ENCODE measurements at regions not wholly inside any gene's neighbourhood (a gene's known extent, or its start where the extent isn't known, plus 50 kb on each side); places are given as distances from the start of the nearest gene placed in this dataset.

- H3K4me3 ChIP-seq (ENCODE audit: low read length) = no peak overlapping the region
- H3K27ac ChIP-seq (ENCODE audit: low read depth, low read length) = no peak overlapping the region
- no peaks in the 10 kb centered on the region for H3K9me3 ChIP-seq (ENCODE audit: insufficient read depth, low read depth, low read length)
- no peaks in the 10 kb centered on the region for H3K36me3 ChIP-seq (ENCODE audit: insufficient read depth, low read length)
- no peaks in the 10 kb centered on the region for H3K27me3 ChIP-seq (ENCODE audit: insufficient read depth, low read length)
- no peak overlapping the region for H3K9ac ChIP-seq (ENCODE audit: low read depth, low read length)
- no peaks in the 10 kb centered on the region; the same call in 1 of the 2 replicates for H3K4me1 ChIP-seq (ENCODE audit: insufficient read depth, low read length)
These were observed 468.2 kb upstream of the KIF2A start for GRCh38 chr5:61837788-61838187.

GRCh38 chr5:61840361-61840760 is 465.6 kb upstream of the KIF2A start:
- Histone ChIP-seq H3K4me3 (ENCODE audit: low read length) (no peak overlapping the region), H3K36me3 (ENCODE audit: insufficient read depth, low read length) (no peaks in the 10 kb centered on the region), H3K9me3 (ENCODE audit: insufficient read depth, low read depth, low read length) (no peaks in the 10 kb centered on the region), H3K27ac (ENCODE audit: low read depth, low read length) (no peak overlapping the region), H3K9ac (ENCODE audit: low read depth, low read length) (no peak overlapping the region), H3K4me1 (ENCODE audit: insufficient read depth, low read length) (no peaks in the 10 kb centered on the region; the same call in 1 of the 2 replicates), H3K27me3 (ENCODE audit: insufficient read depth, low read length) (no peaks in the 10 kb centered on the region)
- WGBS = 74% methylated on average over 3 of the region's 3 CpGs

- Histone ChIP-seq H3K36me3 (ENCODE audit: insufficient read depth, low read length) (no peaks in the 10 kb centered on the region), H3K27me3 (ENCODE audit: insufficient read depth, low read length) (no peaks in the 10 kb centered on the region), H3K9me3 (ENCODE audit: insufficient read depth, low read depth, low read length) (no peaks in the 10 kb centered on the region), H3K4me3 (ENCODE audit: low read length) (no peak overlapping the region), H3K4me1 (ENCODE audit: insufficient read depth, low read length) (no peaks in the 10 kb centered on the region; the same call in 1 of the 2 replicates), H3K9ac (ENCODE audit: low read depth, low read length) (no peak overlapping the region), H3K27ac (ENCODE audit: low read depth, low read length) (no peak overlapping the region)
- WGBS = no CpG with 5 or more reads among the region's 1 CpG
These were observed 463.2 kb upstream of the KIF2A start for GRCh38 chr5:61842840-61843239.

GRCh38 chr5:61850696-61851095 is 455.3 kb upstream of the KIF2A start:
- no peak overlapping the region for H3K9ac ChIP-seq (ENCODE audit: low read depth, low read length)
- no peak overlapping the region for H3K27ac ChIP-seq (ENCODE audit: low read depth, low read length)
- H3K27me3 ChIP-seq (ENCODE audit: insufficient read depth, low read length) = no peaks in the 10 kb centered on the region
- H3K4me1 ChIP-seq (ENCODE audit: insufficient read depth, low read length) = no peaks in the 10 kb centered on the region
- H3K4me3 ChIP-seq (ENCODE audit: low read length) = no peak overlapping the region
- no peaks in the 10 kb centered on the region for H3K36me3 ChIP-seq (ENCODE audit: insufficient read depth, low read length)
- H3K9me3 ChIP-seq (ENCODE audit: insufficient read depth, low read depth, low read length) = no peaks in the 10 kb centered on the region

GRCh38 chr5:61854531-61854930 is 451.5 kb upstream of the KIF2A start:
- Histone ChIP-seq H3K4me3 (ENCODE audit: low read length) (no peak overlapping the region), H3K27me3 (ENCODE audit: insufficient read depth, low read length) (no peaks in the 10 kb centered on the region), H3K36me3 (ENCODE audit: insufficient read depth, low read length) (no peaks in the 10 kb centered on the region), H3K27ac (ENCODE audit: low read depth, low read length) (no peak overlapping the region), H3K9ac (ENCODE audit: low read depth, low read length) (no peak overlapping the region), H3K9me3 (ENCODE audit: insufficient read depth, low read depth, low read length) (no peaks in the 10 kb centered on the region), H3K4me1 (ENCODE audit: insufficient read depth, low read length) (no peaks in the 10 kb centered on the region)
- WGBS = 95% methylated on average over 2 of the region's 2 CpGs

- no peak overlapping the region for H3K27ac ChIP-seq (ENCODE audit: low read depth, low read length)
- WGBS = 70% methylated on average over 1 of the region's 1 CpG
- H3K4me1 ChIP-seq (ENCODE audit: insufficient read depth, low read length) = no peaks in the 10 kb centered on the region
- H3K36me3 ChIP-seq (ENCODE audit: insufficient read depth, low read length) = no peaks in the 10 kb centered on the region
- H3K27me3 ChIP-seq (ENCODE audit: insufficient read depth, low read length) = no peaks in the 10 kb centered on the region
- H3K9ac ChIP-seq (ENCODE audit: low read depth, low read length) = no peak overlapping the region
- H3K4me3 ChIP-seq (ENCODE audit: low read length) = no peak overlapping the region
- no peaks in the 10 kb centered on the region for H3K9me3 ChIP-seq (ENCODE audit: insufficient read depth, low read depth, low read length)
These were observed 445.0 kb upstream of the KIF2A start for GRCh38 chr5:61860978-61861377.

- Histone ChIP-seq H3K36me3 (ENCODE audit: insufficient read depth, low read length) (no peaks in the 10 kb centered on the region), H3K27me3 (ENCODE audit: insufficient read depth, low read length) (no peaks in the 10 kb centered on the region), H3K4me1 (ENCODE audit: insufficient read depth, low read length) (no peaks in the 10 kb centered on the region), H3K4me3 (ENCODE audit: low read length) (no peak overlapping the region), H3K9ac (ENCODE audit: low read depth, low read length) (no peak overlapping the region), H3K27ac (ENCODE audit: low read depth, low read length) (no peak overlapping the region), H3K9me3 (ENCODE audit: insufficient read depth, low read depth, low read length) (peaks cover 11% of the 10 kb centered on the region)
- 88% methylated on average over 3 of the region's 3 CpGs for WGBS
These were observed 439.1 kb upstream of the KIF2A start for GRCh38 chr5:61866930-61867329.

GRCh38 chr5:61869333-61869732 is 436.7 kb upstream of the KIF2A start:
- Histone ChIP-seq H3K36me3 (ENCODE audit: insufficient read depth, low read length) (no peaks in the 10 kb centered on the region), H3K27ac (ENCODE audit: low read depth, low read length) (no peak overlapping the region), H3K9ac (ENCODE audit: low read depth, low read length) (no peak overlapping the region), H3K9me3 (ENCODE audit: insufficient read depth, low read depth, low read length) (peaks cover 22% of the 10 kb centered on the region), H3K27me3 (ENCODE audit: insufficient read depth, low read length) (no peaks in the 10 kb centered on the region), H3K4me3 (ENCODE audit: low read length) (no peak overlapping the region), H3K4me1 (ENCODE audit: insufficient read depth, low read length) (no peaks in the 10 kb centered on the region)
- 93% methylated on average over 2 of the region's 2 CpGs for WGBS

GRCh38 chr5:61878471-61878870 is 427.5 kb upstream of the KIF2A start:
- Histone ChIP-seq H3K9me3 (ENCODE audit: insufficient read depth, low read depth, low read length) (no peaks in the 10 kb centered on the region), H3K4me3 (ENCODE audit: low read length) (no peak overlapping the region), H3K27ac (ENCODE audit: low read depth, low read length) (no peak overlapping the region), H3K4me1 (ENCODE audit: insufficient read depth, low read length) (no peaks in the 10 kb centered on the region), H3K27me3 (ENCODE audit: insufficient read depth, low read length) (no peaks in the 10 kb centered on the region), H3K9ac (ENCODE audit: low read depth, low read length) (no peak overlapping the region), H3K36me3 (ENCODE audit: insufficient read depth, low read length) (no peaks in the 10 kb centered on the region)
- 94% methylated on average over 3 of the region's 3 CpGs for WGBS

GRCh38 chr5:61881821-61882487 is 424.1 kb upstream of the KIF2A start:
- H3K27me3 ChIP-seq (ENCODE audit: insufficient read depth, low read length) = no peaks in the 10 kb centered on the region
- no peaks in the 10 kb centered on the region for H3K4me1 ChIP-seq (ENCODE audit: insufficient read depth, low read length)
- H3K4me3 ChIP-seq (ENCODE audit: low read length) = no peak overlapping the region
- no peaks in the 10 kb centered on the region for H3K36me3 ChIP-seq (ENCODE audit: insufficient read depth, low read length)
- no peaks in the 10 kb centered on the region for H3K9me3 ChIP-seq (ENCODE audit: insufficient read depth, low read depth, low read length)
- H3K27ac ChIP-seq (ENCODE audit: low read depth, low read length) = no peak overlapping the region
- no peak overlapping the region for H3K9ac ChIP-seq (ENCODE audit: low read depth, low read length)
- WGBS = 71% methylated on average over 6 of the region's 6 CpGs

GRCh38 chr5:61882901-61883500 is 423.0 kb upstream of the KIF2A start:
- 98% methylated on average over 9 of the region's 9 CpGs for WGBS
- Histone ChIP-seq H3K4me1 (ENCODE audit: insufficient read depth, low read length) (no peaks in the 10 kb centered on the region), H3K9me3 (ENCODE audit: insufficient read depth, low read depth, low read length) (no peaks in the 10 kb centered on the region)

More at GRCh38 chr5:61882901-61883500, 423.0 kb upstream of the KIF2A start:
- Histone ChIP-seq H3K27me3 (ENCODE audit: insufficient read depth, low read length) (no peaks in the 10 kb centered on the region), H3K27ac (ENCODE audit: low read depth, low read length) (no peak overlapping the region), H3K4me3 (ENCODE audit: low read length) (no peak overlapping the region), H3K36me3 (ENCODE audit: insufficient read depth, low read length) (no peaks in the 10 kb centered on the region), H3K9ac (ENCODE audit: low read depth, low read length) (no peak overlapping the region)
